HUES64 (cell line): ENCODE measurements at regions not wholly inside any gene's neighbourhood (a gene's known extent, or its start where the extent isn't known, plus 50 kb on each side); places are given as distances from the start of the nearest gene placed in this dataset.

Experiments used
- H3K27ac ChIP-seq: 2 replicates; pipeline ENCODE4 v1.7.0; 2013; ENCODE audit warnings: low read depth, low read length, inconsistent platforms
- H3K27me3 ChIP-seq: 2 replicates; pipeline ENCODE4 v1.6.1; 2013; ENCODE audit warnings: mild to moderate bottlenecking, low read length; ENCODE audit not compliant: insufficient read depth
- H3K36me3 ChIP-seq: 2 replicates; pipeline ENCODE4 v1.6.1; 2013; ENCODE audit warnings: mild to moderate bottlenecking, low read length; ENCODE audit not compliant: insufficient read depth
- H3K4me1 ChIP-seq: 2 replicates; pipeline ENCODE4 v1.6.1; 2013; ENCODE audit warnings: mild to moderate bottlenecking, low read length, moderate library complexity; ENCODE audit not compliant: insufficient read depth
- H3K4me3 ChIP-seq: 2 replicates; pipeline ENCODE4 v1.5.1; 2013; ENCODE audit warnings: mild to moderate bottlenecking, low read length, moderate library complexity
- H3K9ac ChIP-seq: 2 replicates; pipeline ENCODE4 v1.6.1; 2013; ENCODE audit warnings: mild to moderate bottlenecking, low read depth, low read length
- H3K9me3 ChIP-seq: 2 replicates; pipeline ENCODE4 v1.6.1; 2013; ENCODE audit warnings: low read depth, low read length; ENCODE audit not compliant: insufficient read depth
- WGBS: fragments of 150-250, 120-280 bp; methylation state at CpG from one replicate; pipeline ENCODE4 v1.1.7; 2013; ENCODE audit warnings: missing lambda C conversion rate; 5-methylcytosine and 5-hydroxymethylcytosine counted together

DNA sequence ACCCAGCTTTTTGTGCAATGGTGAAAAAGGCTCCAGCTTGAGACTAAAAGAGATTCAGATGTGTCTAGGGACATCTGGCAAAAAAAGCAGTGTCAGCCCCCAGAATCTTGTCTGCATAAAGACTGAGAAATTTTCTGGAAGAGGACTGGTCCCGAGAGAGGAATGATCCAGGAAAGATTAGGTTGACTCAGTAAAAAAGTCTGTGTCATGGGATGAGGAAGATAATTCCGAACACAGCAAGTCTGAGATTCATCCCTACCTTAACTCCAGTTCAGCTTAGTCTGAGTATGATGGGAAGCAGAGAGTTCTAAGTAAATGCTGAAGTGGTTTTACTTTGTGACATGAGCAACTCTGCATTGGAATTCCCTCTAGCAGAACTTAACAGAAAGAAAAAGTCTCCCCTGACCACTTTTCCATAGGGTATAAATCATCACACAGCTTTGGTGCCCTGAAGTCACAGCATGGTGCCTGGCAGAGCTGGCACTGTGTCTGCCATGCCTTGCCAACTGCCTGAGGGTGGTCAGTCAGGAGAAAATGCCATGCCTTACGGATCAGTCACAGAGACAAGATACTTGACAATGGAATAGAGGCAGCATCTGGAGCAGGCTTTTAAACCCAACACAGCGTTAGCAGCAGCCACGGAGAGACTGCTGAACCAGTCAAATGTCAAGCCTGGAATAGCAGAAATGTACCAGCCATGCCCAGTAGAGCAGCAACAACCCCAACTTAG is 153.4 kb downstream of the ZC3H11B start:
- no peak overlapping the region for H3K9ac ChIP-seq
- H3K27me3 ChIP-seq = no peaks in the 10 kb centered on the region
- H3K36me3 ChIP-seq = no peaks in the 10 kb centered on the region
- H3K4me1 ChIP-seq = no peaks in the 10 kb centered on the region
- no peak overlapping the region for H3K27ac ChIP-seq
- no peak overlapping the region for H3K4me3 ChIP-seq
- H3K9me3 ChIP-seq = no peaks in the 10 kb centered on the region
- 89% methylated on average over 4 of the region's 5 CpGs for WGBS

DNA sequence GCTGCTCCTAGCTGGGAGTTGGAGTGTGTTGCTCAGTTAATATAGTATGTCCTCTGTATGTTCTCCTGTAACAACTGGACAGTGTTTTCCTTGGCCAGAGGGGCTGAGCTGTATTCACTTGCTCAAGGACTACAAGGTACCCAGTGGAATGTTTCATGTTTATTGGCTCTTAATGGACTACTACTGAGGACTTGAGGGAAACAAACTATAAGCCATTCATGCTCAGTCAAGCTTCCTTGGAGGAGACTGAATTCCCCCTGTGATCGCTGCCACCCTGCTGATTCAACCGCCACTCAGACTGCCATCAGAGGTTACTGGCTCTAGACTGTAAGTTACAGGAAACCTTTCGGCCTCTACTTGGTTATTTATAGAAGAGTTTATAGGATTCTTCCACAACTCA is 166.6 kb downstream of the ZC3H11B start:
- Histone ChIP-seq H3K36me3 (no peaks in the 10 kb centered on the region), H3K27me3 (no peaks in the 10 kb centered on the region), H3K4me1 (peaks cover 3% of the 10 kb centered on the region; the same call in 1 of the 2 replicates), H3K27ac (no peak overlapping the region), H3K9ac (no peak overlapping the region), H3K9me3 (no peaks in the 10 kb centered on the region), H3K4me3 (no peak overlapping the region)
- WGBS = 72% methylated on average over 3 of the region's 3 CpGs

DNA sequence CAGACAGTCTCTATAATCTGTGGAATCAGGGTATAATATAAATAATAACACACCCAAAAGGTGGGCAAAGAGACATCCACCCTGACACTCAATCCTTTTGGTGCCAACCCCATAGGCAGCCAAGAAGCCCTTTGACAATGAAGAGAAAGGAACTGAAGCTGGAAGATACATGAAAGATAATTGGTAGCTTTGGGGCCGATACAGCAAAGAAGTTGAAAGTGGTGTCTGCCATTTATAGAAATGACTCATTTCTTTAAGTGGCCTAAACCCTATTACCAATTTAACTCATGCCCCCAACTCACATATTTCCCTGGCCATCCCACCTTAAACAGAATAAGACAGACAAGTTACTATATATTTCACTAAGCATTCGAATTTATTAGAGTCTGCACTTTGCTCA is 167.0 kb downstream of the ZC3H11B start:
- WGBS = 96% methylated on average over 2 of the region's 2 CpGs
- no peak overlapping the region for H3K4me3 ChIP-seq
- no peaks in the 10 kb centered on the region for H3K36me3 ChIP-seq
- H3K27ac ChIP-seq = no peak overlapping the region
- H3K9me3 ChIP-seq = no peaks in the 10 kb centered on the region
- H3K4me1 ChIP-seq = peaks cover 3% of the 10 kb centered on the region; the same call in 1 of the 2 replicates
- no peak overlapping the region for H3K9ac ChIP-seq
- H3K27me3 ChIP-seq = no peaks in the 10 kb centered on the region

DNA sequence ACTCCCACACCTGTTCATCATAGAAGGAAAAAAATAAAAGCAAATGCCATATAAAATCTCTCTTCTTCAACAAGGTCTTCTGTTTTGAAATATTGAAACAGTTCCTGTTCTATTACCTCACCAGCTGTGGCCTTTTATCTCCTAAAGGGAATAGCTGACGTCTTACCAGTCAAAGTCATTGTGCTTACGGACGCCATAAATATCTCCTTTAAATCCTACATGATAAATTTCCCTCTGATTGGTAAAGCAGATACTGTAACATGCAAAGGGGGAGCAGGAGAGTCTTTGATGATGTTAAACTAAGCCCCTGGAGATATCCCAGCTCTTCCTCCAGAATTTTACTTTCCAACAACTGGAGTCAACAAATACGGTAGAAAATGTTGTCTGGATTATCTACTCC is 168.4 kb downstream of the ZC3H11B start:
- Histone ChIP-seq H3K9me3 (no peaks in the 10 kb centered on the region), H3K4me1 (peaks cover 3% of the 10 kb centered on the region; the same call in 1 of the 2 replicates), H3K4me3 (no peak overlapping the region), H3K27ac (no peak overlapping the region), H3K36me3 (no peaks in the 10 kb centered on the region), H3K27me3 (no peaks in the 10 kb centered on the region), H3K9ac (no peak overlapping the region)
- WGBS = 89% methylated on average over 3 of the region's 4 CpGs

DNA sequence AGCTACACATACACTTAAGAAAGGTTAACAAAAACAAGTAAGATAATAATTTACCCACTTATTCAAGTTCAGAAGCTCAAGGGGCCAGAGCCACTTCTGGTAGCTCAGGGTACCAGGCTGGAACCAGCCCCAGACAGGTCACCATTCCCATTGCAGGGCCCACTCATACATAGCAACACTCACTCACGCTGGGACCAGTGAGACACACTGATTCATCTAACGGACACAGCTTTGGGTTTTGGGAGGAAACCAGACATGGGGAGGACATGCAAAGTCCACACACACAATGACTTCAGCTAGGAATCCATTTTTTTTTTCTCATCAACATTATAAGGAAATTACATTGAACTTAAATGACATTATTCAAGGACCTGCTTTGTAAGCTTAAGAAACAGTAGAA is 169.1 kb downstream of the ZC3H11B start:
- WGBS = 94% methylated on average over 2 of the region's 2 CpGs
- Histone ChIP-seq H3K27ac (no peak overlapping the region), H3K9ac (no peak overlapping the region), H3K36me3 (no peaks in the 10 kb centered on the region), H3K4me1 (peaks cover 3% of the 10 kb centered on the region; the same call in 1 of the 2 replicates), H3K27me3 (no peaks in the 10 kb centered on the region), H3K9me3 (no peaks in the 10 kb centered on the region), H3K4me3 (no peak overlapping the region)

DNA sequence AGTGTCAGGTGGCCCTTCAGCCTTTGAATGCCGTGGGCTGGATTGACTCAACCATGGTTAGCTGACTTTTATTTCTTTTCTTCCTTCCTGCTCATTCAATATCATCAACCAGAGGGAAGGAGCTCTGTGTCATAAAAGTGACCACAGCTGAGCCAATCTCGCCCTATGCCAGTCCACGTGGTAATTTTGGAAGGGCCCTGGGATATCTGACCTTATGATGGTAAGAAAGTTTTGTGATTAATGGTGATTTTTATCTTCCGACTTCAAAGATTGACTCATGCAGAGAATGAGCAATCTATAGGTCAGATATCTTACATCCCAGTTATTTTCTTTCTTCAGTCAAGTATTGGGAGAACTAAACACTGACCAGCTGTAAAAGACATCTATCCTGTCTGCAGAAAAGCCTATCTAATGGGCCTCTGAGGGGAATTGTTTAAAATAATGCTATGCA is 170.3 kb downstream of the ZC3H11B start:
- Histone ChIP-seq H3K27me3 (no peaks in the 10 kb centered on the region), H3K9ac (no peak overlapping the region), H3K27ac (no peak overlapping the region), H3K4me1 (peaks cover 3% of the 10 kb centered on the region; the same call in 1 of the 2 replicates), H3K9me3 (no peaks in the 10 kb centered on the region), H3K4me3 (no peak overlapping the region), H3K36me3 (no peaks in the 10 kb centered on the region)
- WGBS = 91% methylated on average over 4 of the region's 4 CpGs

DNA sequence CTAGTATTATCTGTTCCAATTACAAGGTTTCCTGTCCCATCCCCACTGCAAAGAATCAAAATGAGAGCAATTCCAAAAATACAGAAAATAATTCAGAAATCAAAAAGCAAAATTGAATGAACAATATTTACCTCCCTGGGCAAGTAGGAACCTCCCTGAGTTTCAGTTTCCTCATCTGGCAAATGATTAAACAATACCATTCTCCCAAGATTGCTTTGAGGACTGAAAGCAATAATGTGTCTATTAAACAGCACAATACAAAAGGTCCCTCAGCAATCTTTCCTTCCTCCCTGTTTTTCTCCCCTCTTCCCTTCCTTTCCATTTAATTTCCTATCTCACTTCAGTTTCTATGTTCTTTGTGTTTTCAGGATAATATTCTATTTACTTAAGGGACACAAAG is 171.0 kb downstream of the ZC3H11B start:
- Histone ChIP-seq H3K4me3 (no peak overlapping the region), H3K4me1 (peaks cover 3% of the 10 kb centered on the region; the same call in 1 of the 2 replicates), H3K36me3 (no peaks in the 10 kb centered on the region), H3K9ac (no peak overlapping the region), H3K27me3 (no peaks in the 10 kb centered on the region), H3K27ac (no peak overlapping the region), H3K9me3 (no peaks in the 10 kb centered on the region)

DNA sequence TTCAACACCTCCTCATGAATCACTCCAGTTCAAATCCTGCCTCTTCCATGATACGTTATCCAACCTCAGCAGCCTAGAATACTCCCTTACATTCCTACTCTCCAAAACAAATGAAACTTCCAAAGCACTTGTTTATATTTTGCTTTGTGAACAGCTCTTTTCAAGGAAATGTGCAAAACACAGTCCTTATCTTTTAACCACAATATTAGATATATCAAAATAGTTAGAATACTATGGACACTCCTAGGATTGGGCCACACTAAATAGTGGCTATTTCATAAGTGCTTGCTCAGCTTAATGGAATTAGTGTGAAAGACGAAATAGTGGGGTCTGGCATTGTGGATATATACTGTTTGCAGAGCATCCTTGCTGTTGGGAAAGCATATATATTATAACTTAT is 173.5 kb downstream of the ZC3H11B start:
- Histone ChIP-seq H3K9ac (no peak overlapping the region), H3K27me3 (no peaks in the 10 kb centered on the region), H3K4me3 (no peak overlapping the region), H3K4me1 (peaks cover 4% of the 10 kb centered on the region; the same call in 1 of the 2 replicates), H3K9me3 (no peaks in the 10 kb centered on the region), H3K36me3 (no peaks in the 10 kb centered on the region), H3K27ac (no peak overlapping the region)
- WGBS = 92% methylated on average over 2 of the region's 2 CpGs

DNA sequence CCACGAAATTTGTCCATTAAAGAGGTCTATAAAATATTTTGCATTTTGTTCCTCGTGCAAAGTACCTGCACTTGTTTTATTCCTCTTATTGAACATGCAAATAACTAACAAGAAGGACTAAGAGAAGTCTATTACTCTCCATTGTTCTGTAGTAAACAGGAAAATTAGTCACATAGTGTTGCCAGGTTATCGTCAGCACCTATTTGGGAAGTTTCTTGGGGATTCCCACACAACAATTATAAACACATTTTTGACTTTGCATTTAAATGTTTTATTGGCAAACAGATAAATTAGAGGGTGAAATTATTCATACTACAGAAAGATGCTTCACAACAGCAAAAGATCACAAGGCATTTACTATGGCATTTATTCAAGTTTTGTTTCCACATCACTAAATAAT is 174.5 kb downstream of the ZC3H11B start:
- Histone ChIP-seq H3K4me1 (peaks cover 8% of the 10 kb centered on the region), H3K27ac (no peak overlapping the region), H3K9ac (no peak overlapping the region), H3K36me3 (no peaks in the 10 kb centered on the region), H3K9me3 (no peaks in the 10 kb centered on the region), H3K27me3 (no peaks in the 10 kb centered on the region), H3K4me3 (no peak overlapping the region)
- WGBS = 100% methylated on average over 3 of the region's 3 CpGs

DNA sequence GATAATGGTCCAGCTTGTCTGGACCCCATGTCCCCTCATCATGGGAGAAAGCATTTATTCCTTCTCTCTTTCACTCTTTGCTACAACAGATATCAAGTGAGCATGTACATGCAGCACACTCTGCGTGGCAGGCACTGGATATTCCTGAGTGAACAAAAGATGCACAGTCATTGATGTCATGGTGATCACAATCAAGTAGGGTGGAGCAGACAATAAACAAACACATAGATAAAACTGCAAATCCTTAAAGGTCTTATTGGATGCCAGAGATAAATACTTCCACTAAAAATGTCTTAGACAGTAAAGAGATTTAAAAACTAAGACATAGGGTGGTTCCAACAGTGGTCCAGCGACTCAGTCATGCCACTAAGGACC is 178.0 kb downstream of the ZC3H11B start:
- no peaks in the 10 kb centered on the region for H3K27me3 ChIP-seq

DNA sequence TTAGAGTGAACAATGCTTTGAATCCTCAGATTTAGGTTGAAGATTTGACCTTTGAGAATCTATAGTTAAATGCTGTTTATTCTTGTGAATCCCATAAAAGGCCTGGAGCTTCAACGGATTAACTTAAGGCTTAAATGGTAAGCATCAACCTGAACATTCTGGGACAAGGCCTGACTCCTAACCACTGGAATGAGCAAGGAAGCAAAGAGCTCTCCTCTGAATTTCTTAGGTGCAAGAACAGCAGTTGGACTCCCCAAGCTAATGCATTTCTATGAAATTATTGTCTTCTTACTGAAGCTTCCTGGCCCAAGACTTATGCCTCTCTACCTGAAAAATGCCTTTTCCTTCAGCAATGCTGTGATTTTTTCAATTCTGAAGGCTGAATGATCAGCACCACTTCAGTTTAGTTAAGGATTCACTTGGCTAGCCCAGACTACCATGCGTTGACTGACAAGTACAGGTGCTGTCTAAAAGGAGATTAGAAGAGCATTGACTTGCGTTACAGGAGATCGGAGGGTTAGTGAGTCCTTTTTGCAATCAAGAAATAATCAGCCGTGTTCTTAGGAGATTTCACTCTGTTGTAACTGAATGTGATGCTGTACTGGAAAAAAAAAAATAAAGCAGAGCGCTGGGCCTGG is 178.5 kb downstream of the ZC3H11B start:
- WGBS = 75% methylated on average over 6 of the region's 6 CpGs
- H3K4me1 ChIP-seq = peaks cover 17% of the 10 kb centered on the region
- no peaks in the 10 kb centered on the region for H3K36me3 ChIP-seq
- H3K27me3 ChIP-seq = no peaks in the 10 kb centered on the region
- H3K9me3 ChIP-seq = no peaks in the 10 kb centered on the region
- no peak overlapping the region for H3K9ac ChIP-seq
- H3K4me3 ChIP-seq = no peak overlapping the region
- H3K27ac ChIP-seq = no peak overlapping the region

More for the DNA sequence above, 178.0 kb downstream of the ZC3H11B start:
- H3K4me1 ChIP-seq = peaks cover 17% of the 10 kb centered on the region
- H3K9ac ChIP-seq = no peak overlapping the region
- 92% methylated on average over 2 of the region's 2 CpGs for WGBS
- no peaks in the 10 kb centered on the region for H3K9me3 ChIP-seq
- no peak overlapping the region for H3K27ac ChIP-seq
- H3K4me3 ChIP-seq = no peak overlapping the region
- no peaks in the 10 kb centered on the region for H3K36me3 ChIP-seq
